GM12878 (cell line): ENCODE measurements at regions not wholly inside any gene's neighbourhood (a gene's known extent, or its start where the extent isn't known, plus 50 kb on each side); places are given as distances from the start of the nearest gene placed in this dataset.

ENCODE experiments used
- ATAC-seq: fragments of 200-7000 bp; cut with Tn5 transposase; 3 replicates; pipeline ENCODE4 v1.9.1; 2020; ENCODE audit warnings: mild to moderate bottlenecking, moderate library complexity
- BruUV-seq: library from RNA; stranded (reverse); fragments of 400-500 nt; replicated peaks from 2 replicates; lab custom pipeline; 2021; lab: Mats Ljungman, UMichigan
- CTCF ChIA-PET: fragments of 300-600 bp; sonication (Branson Sonifier 250); formaldehyde crosslinking; extraction: SDS; loops from one replicate; lab custom pipeline; 2021; ENCODE audit warnings: inconsistent platforms; lab: Yijun Ruan, JAX
- POLR2A ChIA-PET: fragments of 350-600 bp; formaldehyde crosslinking; extraction: SDS; loops from one replicate; lab custom pipeline; 2021; ENCODE audit warnings: inconsistent platforms; lab: Charles Lee
- RAD21 ChIA-PET: fragments of 300-600 bp; sonication (Branson Sonifier 250); formaldehyde crosslinking; loops from one replicate; lab custom pipeline; 2023; ENCODE audit warnings: antibody characterized with exemption; ENCODE audit not compliant: unreplicated experiment; lab: Charles Lee
- SMC1A ChIA-PET: fragments of 300-600 bp; sonication (Branson Sonifier 250); formaldehyde crosslinking; loops from one replicate; lab custom pipeline; 2023; ENCODE audit not compliant: unreplicated experiment, uncharacterized antibody; lab: Charles Lee
- DNase-seq: peaks from one replicate; pipeline ENCODE4 v3.0.0-alpha.2; 2011; ENCODE audit warnings: low read depth, low spot score
- FAIRE-seq: peaks from 3 replicates; lab custom pipeline; 2011; peaks lifted over from hg19 to GRCh38; lab: Jason Lieb, UNC
- H2AFZ ChIP-seq: 2 replicates; pipeline ENCODE4 v1.6.0; 2011; ENCODE audit warnings: low read depth, low read length, control low read depth; ENCODE audit not compliant: control insufficient read depth
- H3K27ac ChIP-seq: 2 replicates; pipeline ENCODE4 v1.5.1; 2011; ENCODE audit warnings: control low read depth; ENCODE audit not compliant: control insufficient read depth, insufficient read depth
- H3K27me3 ChIP-seq, 2 experiments: replicated peaks in 1 of 2; 2 replicates each; pipeline versions ENCODE4 v1.6.0 to v1.6.1; 2011; ENCODE audit warnings: low read length in 1 of 2; ENCODE audit not compliant: control insufficient read depth in 2 of 2, insufficient read depth in 2 of 2
- H3K36me3 ChIP-seq, 2 experiments: 2 replicates each; pipeline ENCODE4 v1.5.1; 2011; ENCODE audit warnings: low read length in 1 of 2; ENCODE audit not compliant: control insufficient read depth in 2 of 2, insufficient read depth in 2 of 2
- H3K4me1 ChIP-seq: 2 replicates; pipeline ENCODE4 v1.6.1; 2011; ENCODE audit warnings: mild to moderate bottlenecking, low read length, moderate library complexity, mixed read lengths; ENCODE audit not compliant: control insufficient read depth, insufficient read depth
- H3K4me2 ChIP-seq: 2 replicates; pipeline ENCODE4 v1.6.0; 2011; ENCODE audit warnings: control low read depth; ENCODE audit not compliant: control insufficient read depth, insufficient read depth
- H3K4me3 ChIP-seq: fragments of 200-600 bp; sonication (generic); 2 replicates; pipeline ENCODE4 v1.5.1; 2016
- H3K79me2 ChIP-seq: 2 replicates; pipeline ENCODE4 v1.6.0; 2011; ENCODE audit warnings: low read length; ENCODE audit not compliant: control insufficient read depth, insufficient read depth
- H3K9ac ChIP-seq: 2 replicates; pipeline ENCODE4 v1.8.0; 2011; ENCODE audit warnings: low read length, control low read depth, mixed read lengths; ENCODE audit not compliant: control insufficient read depth, insufficient read depth
- H3K9me3 ChIP-seq: replicated peaks from 3 replicates; pipeline ENCODE4 v1.5.1; 2011; ENCODE audit warnings: mild to moderate bottlenecking, low read length; ENCODE audit not compliant: control insufficient read depth, insufficient read depth
- H4K20me1 ChIP-seq: 2 replicates; pipeline ENCODE4 v1.6.0; 2011; ENCODE audit not compliant: control insufficient read depth, insufficient read depth
- DPF2 ChIP-seq: fragments of 450-650 bp; IDR thresholded peaks from 2 replicates; pipeline ENCODE4 v1.6.1; 2017; ENCODE audit warnings: mild to moderate bottlenecking
- MTA3 ChIP-seq: IDR thresholded peaks from 2 replicates; pipeline ENCODE4 v1.6.1; 2012; ENCODE audit warnings: low read length, inconsistent platforms, borderline replicate concordance
- NFYB ChIP-seq: IDR thresholded peaks from 2 replicates; pipeline ENCODE4 v1.6.1; 2011; ENCODE audit warnings: low read depth, mild to moderate bottlenecking, low read length, improper control_type of control experiment, moderate library complexity; ENCODE audit not compliant: insufficient read depth
- RFX5 ChIP-seq: IDR thresholded peaks from 2 replicates; pipeline ENCODE4 v1.6.1; 2011; ENCODE audit warnings: low read depth, low read length, improper control_type of control experiment
- SREBF2 ChIP-seq: IDR thresholded peaks from 2 replicates; pipeline ENCODE4 v1.6.1; 2012; ENCODE audit warnings: mild to moderate bottlenecking, low read length
- STAT1 ChIP-seq: fragments of 450-650 bp; conservative IDR thresholded peaks from 2 replicates; pipeline ENCODE4 v1.6.1; 2014; ENCODE audit warnings: antibody characterized with exemption, mild to moderate bottlenecking
- TCF12 ChIP-seq: IDR thresholded peaks from 2 replicates; pipeline ENCODE4 v1.6.1; 2011; ENCODE audit warnings: low read depth, mild to moderate bottlenecking, low read length
- ZNF384 ChIP-seq: IDR thresholded peaks from 2 replicates; pipeline ENCODE4 v1.6.1; 2012; ENCODE audit warnings: low read depth, mild to moderate bottlenecking, low read length, improper control_type of control experiment, borderline replicate concordance
- WGBS: methylation state at CpG from one replicate; pipeline ENCODE4 v1.1.6; 2016; ENCODE audit warnings: low lambda C conversion rate; ENCODE audit not compliant: insufficient replicate concordance, insufficient coverage; ENCODE audit errors: missing lambda C conversion rate; 5-methylcytosine and 5-hydroxymethylcytosine counted together
- in situ Hi-C: fragments of 300-500 bp; cut with MboI; formaldehyde crosslinking; loops from 9 replicates; pipeline ENCODE4 v1.14.3; 2018; ENCODE audit warnings: mixed read lengths
- intact Hi-C: fragments of 100-400 bp; cut with micrococcal nuclease; formaldehyde crosslinking; loops from one replicate; pipeline ENCODE4 v1.14.2; 2022; ENCODE audit not compliant: unreplicated experiment
- TF ChIP-seq, protein P1 (sequence below): IDR thresholded peaks from 2 replicates; pipeline ENCODE4 v1.6.1; 2012; ENCODE audit warnings: low read depth, low read length, improper control_type of control experiment
- TF ChIP-seq, protein P2 (sequence below): fragments of 450-650 bp; formaldehyde crosslinking; IDR thresholded peaks from 2 replicates; pipeline ENCODE4 v1.4.0; 2022; ENCODE audit warnings: mild to moderate bottlenecking, moderate library complexity
- TF ChIP-seq, protein P3 (sequence below): fragments of 450-650 bp; IDR thresholded peaks from 2 replicates; pipeline ENCODE4 v1.6.1; 2017; ENCODE audit warnings: antibody characterized with exemption, mild to moderate bottlenecking, moderate library complexity

DNA sequence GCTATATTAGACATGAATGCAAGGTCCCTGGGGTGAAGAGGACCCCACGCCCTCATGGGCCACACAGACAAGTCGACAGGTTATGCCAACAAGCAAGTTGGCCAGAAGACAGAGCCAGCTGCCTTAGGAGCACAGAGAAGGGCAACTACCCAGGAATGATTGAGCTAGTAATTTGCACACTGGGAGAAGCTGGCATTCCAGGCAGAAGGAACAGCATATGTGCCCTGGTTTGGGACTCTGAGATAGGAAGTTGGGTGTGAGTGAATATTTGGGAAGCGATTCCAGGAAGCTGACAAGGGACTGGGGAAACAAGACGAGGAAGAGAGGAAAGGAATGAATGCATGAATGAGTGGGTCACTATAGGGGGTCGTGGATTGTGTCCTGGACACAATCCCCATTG, 203.7 kb upstream of the CDH5 start:
- ChIA-PET POLR2A (no interaction called here), RAD21 (no interaction called here), CTCF (interaction anchor here (0.6 kb wide), 1 partner anchor 56 kb away, joined by 3 read pairs; no protein-coding TSS in a partner anchor)
- Histone ChIP-seq H3K36me3 (no peaks in the 10 kb centered on the region), H3K4me2 (no peak overlapping the region), H3K79me2 (no peaks in the 10 kb centered on the region), H3K4me3 (no peak overlapping the region), H3K4me1 (no peaks in the 10 kb centered on the region), H2AFZ (no peak overlapping the region), H3K9me3 (no peaks in the 10 kb centered on the region; the same call in 2 of the 3 replicates), H3K9ac (no peak overlapping the region), H3K27me3 (no peaks in the 10 kb centered on the region), H3K27ac (no peak overlapping the region)
- ATAC-seq, result no peak
- intact Hi-C loops, result no loop called here
- no peak for DNase-seq
- in situ Hi-C loops, result no loop called here
- 0% methylated on average over 5 of the region's 5 CpGs for WGBS
- TF ChIP-seq TCF12, result no peak
- TF ChIP-seq SREBF2, result no peak
- TF ChIP-seq ZNF384, result no peak
- TF ChIP-seq RFX5, result no peak
- TF ChIP-seq, protein P1, sequence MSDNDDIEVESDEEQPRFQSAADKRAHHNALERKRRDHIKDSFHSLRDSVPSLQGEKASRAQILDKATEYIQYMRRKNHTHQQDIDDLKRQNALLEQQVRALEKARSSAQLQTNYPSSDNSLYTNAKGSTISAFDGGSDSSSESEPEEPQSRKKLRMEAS, result no peak
- TF ChIP-seq, protein P2, sequence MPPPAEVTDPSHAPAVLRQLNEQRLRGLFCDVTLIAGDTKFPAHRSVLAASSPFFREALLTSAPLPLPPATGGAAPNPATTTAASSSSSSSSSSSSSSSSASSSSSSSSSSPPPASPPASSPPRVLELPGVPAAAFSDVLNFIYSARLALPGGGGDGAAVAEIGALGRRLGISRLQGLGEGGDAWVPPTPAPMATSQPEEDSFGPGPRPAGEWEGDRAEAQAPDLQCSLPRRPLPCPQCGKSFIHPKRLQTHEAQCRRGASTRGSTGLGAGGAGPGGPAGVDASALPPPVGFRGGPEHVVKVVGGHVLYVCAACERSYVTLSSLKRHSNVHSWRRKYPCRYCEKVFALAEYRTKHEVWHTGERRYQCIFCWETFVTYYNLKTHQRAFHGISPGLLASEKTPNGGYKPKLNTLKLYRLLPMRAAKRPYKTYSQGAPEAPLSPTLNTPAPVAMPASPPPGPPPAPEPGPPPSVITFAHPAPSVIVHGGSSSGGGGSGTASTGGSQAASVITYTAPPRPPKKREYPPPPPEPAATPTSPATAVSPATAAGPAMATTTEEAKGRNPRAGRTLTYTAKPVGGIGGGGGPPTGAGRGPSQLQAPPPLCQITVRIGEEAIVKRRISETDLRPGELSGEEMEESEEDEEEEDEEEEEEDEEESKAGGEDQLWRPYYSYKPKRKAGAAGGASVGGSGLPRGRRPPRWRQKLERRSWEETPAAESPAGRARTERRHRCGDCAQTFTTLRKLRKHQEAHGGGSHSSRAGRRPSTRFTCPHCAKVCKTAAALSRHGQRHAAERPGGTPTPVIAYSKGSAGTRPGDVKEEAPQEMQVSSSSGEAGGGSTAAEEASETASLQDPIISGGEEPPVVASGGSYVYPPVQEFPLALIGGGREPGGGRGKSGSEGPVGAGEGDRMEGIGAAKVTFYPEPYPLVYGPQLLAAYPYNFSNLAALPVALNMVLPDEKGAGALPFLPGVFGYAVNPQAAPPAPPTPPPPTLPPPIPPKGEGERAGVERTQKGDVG (CRISPR knock-in tag), result no peak
- no peak for TF ChIP-seq MTA3
- TF ChIP-seq, protein P3, sequence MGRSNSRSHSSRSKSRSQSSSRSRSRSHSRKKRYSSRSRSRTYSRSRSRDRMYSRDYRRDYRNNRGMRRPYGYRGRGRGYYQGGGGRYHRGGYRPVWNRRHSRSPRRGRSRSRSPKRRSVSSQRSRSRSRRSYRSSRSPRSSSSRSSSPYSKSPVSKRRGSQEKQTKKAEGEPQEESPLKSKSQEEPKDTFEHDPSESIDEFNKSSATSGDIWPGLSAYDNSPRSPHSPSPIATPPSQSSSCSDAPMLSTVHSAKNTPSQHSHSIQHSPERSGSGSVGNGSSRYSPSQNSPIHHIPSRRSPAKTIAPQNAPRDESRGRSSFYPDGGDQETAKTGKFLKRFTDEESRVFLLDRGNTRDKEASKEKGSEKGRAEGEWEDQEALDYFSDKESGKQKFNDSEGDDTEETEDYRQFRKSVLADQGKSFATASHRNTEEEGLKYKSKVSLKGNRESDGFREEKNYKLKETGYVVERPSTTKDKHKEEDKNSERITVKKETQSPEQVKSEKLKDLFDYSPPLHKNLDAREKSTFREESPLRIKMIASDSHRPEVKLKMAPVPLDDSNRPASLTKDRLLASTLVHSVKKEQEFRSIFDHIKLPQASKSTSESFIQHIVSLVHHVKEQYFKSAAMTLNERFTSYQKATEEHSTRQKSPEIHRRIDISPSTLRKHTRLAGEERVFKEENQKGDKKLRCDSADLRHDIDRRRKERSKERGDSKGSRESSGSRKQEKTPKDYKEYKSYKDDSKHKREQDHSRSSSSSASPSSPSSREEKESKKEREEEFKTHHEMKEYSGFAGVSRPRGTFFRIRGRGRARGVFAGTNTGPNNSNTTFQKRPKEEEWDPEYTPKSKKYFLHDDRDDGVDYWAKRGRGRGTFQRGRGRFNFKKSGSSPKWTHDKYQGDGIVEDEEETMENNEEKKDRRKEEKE, result no peak
- TF ChIP-seq STAT1, result no peak
- TF ChIP-seq DPF2, result no peak
- no peak for TF ChIP-seq NFYB
- TF ChIP-seq, all 136 proteins: peak for 0
- FAIRE-seq, result no peak
- no peaks in the 10 kb centered on the region for H4K20me1 ChIP-seq
- BruUV-seq, result no TSS peak
- SMC1A ChIA-PET, result no interaction called here
